ENCODE measurements at regions not wholly inside any gene's neighbourhood (a gene's known extent, or its start where the extent isn't known, plus 50 kb on each side); places are given as distances from the start of the nearest gene placed in this dataset.

DNA sequence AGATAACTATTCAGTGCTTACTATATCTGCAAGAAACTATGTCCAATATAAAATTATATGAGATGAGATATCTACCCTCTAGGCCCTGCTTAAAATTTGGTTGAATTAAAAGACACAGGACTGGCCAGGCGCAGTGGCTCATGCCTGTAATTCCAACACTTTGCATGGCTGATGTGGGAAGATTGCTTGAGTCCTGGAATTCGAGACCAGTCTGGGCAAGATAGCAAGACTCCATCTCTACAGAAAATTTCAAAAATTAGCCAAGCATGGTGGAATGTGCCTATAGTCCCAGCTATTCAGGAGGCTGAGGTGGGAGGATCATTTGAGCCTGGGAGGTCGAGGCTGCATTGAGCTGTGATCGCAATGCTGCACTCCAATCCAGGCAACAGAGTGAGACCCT, 303.7 kb upstream of the UBE2E2 start:
- no peak for TF ChIP-seq EZH2 (IDR thresholded peaks at IDR 0.05; ENCODE audit: low read length, unreplicated experiment)
- TF ChIP-seq, protein P1, sequence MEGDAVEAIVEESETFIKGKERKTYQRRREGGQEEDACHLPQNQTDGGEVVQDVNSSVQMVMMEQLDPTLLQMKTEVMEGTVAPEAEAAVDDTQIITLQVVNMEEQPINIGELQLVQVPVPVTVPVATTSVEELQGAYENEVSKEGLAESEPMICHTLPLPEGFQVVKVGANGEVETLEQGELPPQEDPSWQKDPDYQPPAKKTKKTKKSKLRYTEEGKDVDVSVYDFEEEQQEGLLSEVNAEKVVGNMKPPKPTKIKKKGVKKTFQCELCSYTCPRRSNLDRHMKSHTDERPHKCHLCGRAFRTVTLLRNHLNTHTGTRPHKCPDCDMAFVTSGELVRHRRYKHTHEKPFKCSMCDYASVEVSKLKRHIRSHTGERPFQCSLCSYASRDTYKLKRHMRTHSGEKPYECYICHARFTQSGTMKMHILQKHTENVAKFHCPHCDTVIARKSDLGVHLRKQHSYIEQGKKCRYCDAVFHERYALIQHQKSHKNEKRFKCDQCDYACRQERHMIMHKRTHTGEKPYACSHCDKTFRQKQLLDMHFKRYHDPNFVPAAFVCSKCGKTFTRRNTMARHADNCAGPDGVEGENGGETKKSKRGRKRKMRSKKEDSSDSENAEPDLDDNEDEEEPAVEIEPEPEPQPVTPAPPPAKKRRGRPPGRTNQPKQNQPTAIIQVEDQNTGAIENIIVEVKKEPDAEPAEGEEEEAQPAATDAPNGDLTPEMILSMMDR (conservative IDR thresholded peaks at IDR 0.05; ENCODE audit: low read depth, low read length) = no peak
